Gastroesophageal sphincter (tissue), 4 donors: ENCODE measurements at regions not wholly inside any gene's neighbourhood (a gene's known extent, or its start where the extent isn't known, plus 50 kb on each side); places are given as distances from the start of the nearest gene placed in this dataset.
"Not testable (repeated sequence)": the region's sequence is repeated elsewhere in the genome, so short reads cannot be mapped to it uniquely, and the experiment has no call there.

ENCODE experiments used
- ATAC-seq: fragments of 150-250 bp; one replicate; pipeline ENCODE4 v1.9.1; 2016; ENCODE audit warnings: mild to moderate bottlenecking, moderate library complexity
- H3K27ac ChIP-seq, 4 donors: fragments of 200-600 bp; sonication (generic) in 3 of 4; 1 replicate in 3 of 4; 2 replicates in 1 of 4; pipeline ENCODE4 v1.5.1; 2016 to 2019
- H3K27me3 ChIP-seq: fragments of 200-600 bp; sonication (generic); one replicate; pipeline ENCODE4 v1.5.1; 2019
- H3K36me3 ChIP-seq, 2 donors: fragments of 200-600 bp; sonication (generic); one replicate each; pipeline ENCODE4 v1.5.1; 2019; ENCODE audit warnings: control low read depth in 1 of 2
- H3K4me1 ChIP-seq, 3 donors: fragments of 200-600 bp; sonication (generic); 1 replicate in 2 of 3; 2 replicates in 1 of 3; pipeline ENCODE4 v1.5.1; 2016 to 2019; ENCODE audit warnings: control low read depth in 2 of 3
- H3K4me3 ChIP-seq, 2 donors: fragments of 200-600 bp; sonication (generic); one replicate each; pipeline ENCODE4 v1.5.1; 2019; ENCODE audit warnings: mild to moderate bottlenecking in 1 of 2, moderate library complexity in 1 of 2
- H3K9me3 ChIP-seq, 3 donors: fragments of 200-600 bp; sonication (generic); one replicate each; pipeline ENCODE4 v1.5.1; 2017 to 2019; ENCODE audit warnings: control low read depth in 2 of 3
- EP300 ChIP-seq: sonication (generic); formaldehyde crosslinking; IDR thresholded peaks from one replicate; pipeline ENCODE4 v1.6.1; 2017; ENCODE audit warnings: antibody characterized with exemption, mild to moderate bottlenecking
- POLR2A ChIP-seq, 2 donors: fragments of 450-650 bp; IDR thresholded peaks; one replicate each; pipeline ENCODE4 v1.6.1; 2017; ENCODE audit warnings: antibody characterized with exemption in 2 of 2, mild to moderate bottlenecking in 2 of 2, moderate library complexity in 1 of 2
- POLR2AphosphoS5 ChIP-seq: sonication (generic); formaldehyde crosslinking; IDR thresholded peaks from one replicate; pipeline ENCODE4 v1.6.1; 2017; ENCODE audit warnings: antibody characterized with exemption
- WGBS, 2 donors: methylation state at CpG; one replicate each; pipeline ENCODE4 v1.1.5; 2018; ENCODE audit warnings: low coverage in 1 of 2; 5-methylcytosine and 5-hydroxymethylcytosine counted together
- TF ChIP-seq, protein P1 (sequence below), 4 experiments: fragments of 200-600 bp in 2 of 4; fragments of 450-650 bp in 2 of 4; sonication (generic) in 1 of 4; IDR thresholded peaks; one replicate each; pipeline ENCODE4 v1.5.1; 2017 to 2019; ENCODE audit warnings: antibody characterized with exemption in 4 of 4, mild to moderate bottlenecking in 2 of 4, moderate library complexity in 2 of 4

DNA sequence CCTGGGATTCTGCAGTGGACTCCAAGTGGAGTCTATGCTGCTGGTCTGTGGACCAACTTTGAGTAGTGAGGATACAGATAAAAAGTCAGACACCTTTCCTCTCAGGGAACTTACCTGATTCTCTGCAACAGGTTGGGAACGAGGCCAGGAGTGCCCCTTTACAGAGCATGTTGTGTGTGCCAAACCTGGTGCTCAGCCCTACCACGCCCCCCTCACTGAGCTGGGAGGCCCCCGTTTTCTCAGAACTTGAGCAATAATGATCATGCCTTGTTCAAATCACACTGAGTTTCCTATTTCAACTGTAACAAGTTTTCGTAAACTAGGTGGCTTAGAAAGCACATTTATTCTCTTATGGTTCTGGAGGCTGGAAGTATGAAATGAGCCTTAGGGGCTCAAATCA lies 182.0 kb downstream of the COPRS start:
- Histone ChIP-seq H3K27me3 (no peaks in the 10 kb centered on the region), H3K9me3 (no peaks in the 10 kb centered on the region), H3K4me3 (no peak overlapping the region), H3K4me1 (peaks cover 0 to 4% (median 0%) of the 10 kb centered on the region in 3 donors), H3K36me3 (no peaks in the 10 kb centered on the region), H3K27ac (no peak overlapping the region)
- TF ChIP-seq POLR2AphosphoS5 = no peak
- no peak for TF ChIP-seq EP300
- TF ChIP-seq, protein P1, sequence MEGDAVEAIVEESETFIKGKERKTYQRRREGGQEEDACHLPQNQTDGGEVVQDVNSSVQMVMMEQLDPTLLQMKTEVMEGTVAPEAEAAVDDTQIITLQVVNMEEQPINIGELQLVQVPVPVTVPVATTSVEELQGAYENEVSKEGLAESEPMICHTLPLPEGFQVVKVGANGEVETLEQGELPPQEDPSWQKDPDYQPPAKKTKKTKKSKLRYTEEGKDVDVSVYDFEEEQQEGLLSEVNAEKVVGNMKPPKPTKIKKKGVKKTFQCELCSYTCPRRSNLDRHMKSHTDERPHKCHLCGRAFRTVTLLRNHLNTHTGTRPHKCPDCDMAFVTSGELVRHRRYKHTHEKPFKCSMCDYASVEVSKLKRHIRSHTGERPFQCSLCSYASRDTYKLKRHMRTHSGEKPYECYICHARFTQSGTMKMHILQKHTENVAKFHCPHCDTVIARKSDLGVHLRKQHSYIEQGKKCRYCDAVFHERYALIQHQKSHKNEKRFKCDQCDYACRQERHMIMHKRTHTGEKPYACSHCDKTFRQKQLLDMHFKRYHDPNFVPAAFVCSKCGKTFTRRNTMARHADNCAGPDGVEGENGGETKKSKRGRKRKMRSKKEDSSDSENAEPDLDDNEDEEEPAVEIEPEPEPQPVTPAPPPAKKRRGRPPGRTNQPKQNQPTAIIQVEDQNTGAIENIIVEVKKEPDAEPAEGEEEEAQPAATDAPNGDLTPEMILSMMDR (IDR thresholded peaks at IDR 0.05) = no peak
- TF ChIP-seq POLR2A (IDR thresholded peaks at IDR 0.05) = no peak
- ATAC-seq = no peak
- WGBS, 2 donors = 91 to 100% methylated on average over 1 to 4 of the region's 4 CpGs

DNA sequence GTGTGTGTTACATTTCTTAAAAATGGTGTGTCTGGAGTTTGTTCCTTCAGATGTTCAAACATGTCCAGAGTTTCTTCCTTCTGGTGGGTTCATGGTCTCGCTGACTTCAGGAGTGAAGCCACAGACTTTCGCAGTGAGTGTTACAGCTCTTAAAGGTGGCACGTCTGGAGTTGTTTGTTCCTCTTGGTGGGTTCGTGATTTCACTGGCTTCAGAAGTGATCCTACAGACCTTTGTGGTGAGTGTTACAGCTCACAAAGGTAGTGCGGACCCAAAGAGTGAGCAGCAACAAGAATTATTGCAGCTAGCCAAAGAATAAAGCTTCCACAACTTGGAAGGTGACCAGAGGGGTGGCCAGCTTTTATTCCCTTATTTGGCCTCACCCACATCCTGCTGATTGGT lies 183.7 kb downstream of the COPRS start:
- ATAC-seq, H3K27ac ChIP-seq: not testable (repeated sequence)
- WGBS, 2 donors = 100% methylated on average over 1 of the region's 5 CpGs; no CpG with 5 or more reads in 1 of the 2 donors

DNA sequence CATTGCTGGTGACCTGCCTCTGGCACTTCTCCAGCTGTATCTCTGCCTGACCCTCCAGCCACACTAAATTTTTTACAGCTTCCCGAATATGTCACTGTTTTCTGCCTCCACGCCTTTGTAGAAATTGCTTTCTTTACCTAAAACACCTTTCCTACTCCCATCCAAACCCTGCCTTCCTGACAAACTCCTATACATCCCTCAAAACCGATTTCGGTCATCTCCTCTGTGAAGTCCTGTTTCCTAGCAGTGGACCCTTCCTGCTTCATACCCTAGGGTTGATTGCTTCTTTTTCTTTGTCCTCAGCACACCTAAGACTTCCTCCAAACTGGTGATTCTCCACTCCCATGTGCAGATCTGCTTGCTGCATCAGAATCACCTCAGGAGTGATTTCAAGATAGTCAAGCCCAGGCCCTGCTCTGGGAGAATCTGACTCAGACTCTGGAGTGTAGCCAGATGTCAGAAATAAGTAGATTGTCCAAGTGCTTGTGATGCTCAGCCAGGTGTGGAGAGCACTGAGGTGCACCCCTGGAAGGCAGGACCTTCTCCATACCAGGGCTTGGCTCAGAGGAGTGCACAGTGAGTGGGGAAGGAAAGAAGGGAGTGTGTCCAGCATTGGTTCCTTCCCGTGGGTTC lies 184.2 kb downstream of the COPRS start:
- Histone ChIP-seq H3K36me3 (no peaks in the 10 kb centered on the region), H3K4me1 (peaks cover 0 to 6% (median 0%) of the 10 kb centered on the region in 3 donors), H3K4me3 (no peak overlapping the region), H3K9me3 (no peaks in the 10 kb centered on the region), H3K27ac (no peak overlapping the region), H3K27me3 (no peaks in the 10 kb centered on the region)
- ATAC-seq = no peak
- TF ChIP-seq POLR2A (IDR thresholded peaks at IDR 0.05) = no peak
- no peak for TF ChIP-seq POLR2AphosphoS5
- TF ChIP-seq, protein P1 (IDR thresholded peaks at IDR 0.05) = no peak
- TF ChIP-seq EP300 = no peak
- WGBS, 2 donors = 79 to 86% methylated on average over 5 of the region's 5 CpGs

More for the DNA sequence above, 183.7 kb downstream of the COPRS start:
- H3K9me3 ChIP-seq, H3K36me3 ChIP-seq, H3K4me3 ChIP-seq, H3K27me3 ChIP-seq, H3K4me1 ChIP-seq: not testable (repeated sequence)

DNA sequence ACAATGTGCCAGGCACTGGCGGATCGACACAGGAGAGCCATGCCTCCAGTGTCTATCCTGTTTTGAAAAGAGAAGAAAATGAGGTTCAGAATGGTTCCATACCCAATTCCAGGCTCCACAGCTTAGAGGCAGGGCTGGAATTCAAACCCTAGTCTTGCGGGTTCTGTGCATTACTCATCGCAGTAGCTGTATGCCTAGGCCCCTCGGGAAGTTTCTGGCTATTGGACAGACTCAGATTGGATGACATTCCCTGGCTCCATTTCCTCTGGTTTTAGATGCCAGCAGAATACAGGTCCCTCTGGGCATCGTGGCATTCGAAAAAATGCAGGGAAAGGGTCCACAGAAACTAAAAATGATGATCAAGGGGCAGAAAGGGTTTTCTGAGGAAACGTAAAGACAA lies 184.7 kb downstream of the COPRS start:
- 72 to 82% methylated on average over 3 to 8 of the region's 8 CpGs for WGBS, 2 donors
- ATAC-seq = no peak
- H3K9me3 ChIP-seq = no peaks in the 10 kb centered on the region

DNA sequence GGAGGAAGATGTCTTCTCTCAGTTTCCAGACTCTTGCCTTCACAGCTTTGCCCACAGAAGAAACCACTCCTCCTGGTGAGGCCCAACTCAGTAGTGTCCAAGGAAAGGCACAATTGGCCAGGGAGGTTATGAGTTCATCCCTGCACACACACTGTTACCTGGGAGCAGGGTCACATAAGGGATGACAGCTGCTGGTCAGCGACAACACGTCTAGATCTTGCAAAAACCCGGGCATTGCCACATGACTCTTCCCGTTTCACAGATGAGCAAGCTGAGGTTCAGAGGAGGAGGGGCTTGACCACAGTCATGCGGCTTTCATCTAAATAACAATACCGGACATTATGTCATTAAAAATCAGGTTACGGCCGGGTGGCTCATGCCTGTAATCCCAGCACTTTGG lies 186.0 kb downstream of the COPRS start:
- Histone ChIP-seq H3K4me1 (peaks cover 0 to 6% (median 0%) of the 10 kb centered on the region in 3 donors), H3K27ac (no peak overlapping the region), H3K27me3 (no peaks in the 10 kb centered on the region), H3K9me3 (no peaks in the 10 kb centered on the region), H3K4me3 (no peak overlapping the region), H3K36me3 (no peaks in the 10 kb centered on the region)
- WGBS, 2 donors = 64 to 100% methylated on average over 1 to 7 of the region's 8 CpGs
- ATAC-seq = no peak
- TF ChIP-seq POLR2A (IDR thresholded peaks at IDR 0.05) = no peak
- TF ChIP-seq, protein P1 (IDR thresholded peaks at IDR 0.05) = no peak
- TF ChIP-seq EP300 = no peak
- no peak for TF ChIP-seq POLR2AphosphoS5

More for the DNA sequence above, 184.7 kb downstream of the COPRS start:
- peaks cover 0 to 6% (median 0%) of the 10 kb centered on the region in 3 donors for H3K4me1 ChIP-seq
- no peak for TF ChIP-seq EP300
- no peak for TF ChIP-seq POLR2AphosphoS5
- TF ChIP-seq, protein P1 (IDR thresholded peaks at IDR 0.05) = no peak
- TF ChIP-seq POLR2A (IDR thresholded peaks at IDR 0.05) = no peak
- H3K4me3 ChIP-seq = no peak overlapping the region
- H3K27me3 ChIP-seq = no peaks in the 10 kb centered on the region
- H3K36me3 ChIP-seq = no peaks in the 10 kb centered on the region
- H3K27ac ChIP-seq = no peak overlapping the region
